A549 (cell line): ENCODE measurements at regions not wholly inside any gene's neighbourhood (a gene's known extent, or its start where the extent isn't known, plus 50 kb on each side); places are given as distances from the start of the nearest gene placed in this dataset.

Experiments used
- EP300 ChIP-seq, 2 experiments: fragments of >200 bp; sonication (Bioruptor Twin); formaldehyde crosslinking; IDR thresholded peaks; 2 replicates in 1 of 2; 3 replicates in 1 of 2; pipeline ENCODE4 v1.6.1; 2016 to 2017
- JUNB ChIP-seq: fragments of >200 bp; sonication (Bioruptor Twin); formaldehyde crosslinking; IDR thresholded peaks from 2 replicates; pipeline ENCODE4 v1.6.1; 2016
- KDM1A ChIP-seq: fragments of 200-600 bp; sonication (generic); IDR thresholded peaks from 2 replicates; pipeline ENCODE4 v1.6.1; 2016; ENCODE audit warnings: low read depth, mild to moderate bottlenecking
- MAFK ChIP-seq: fragments of 450-650 bp; IDR thresholded peaks from 2 replicates; pipeline ENCODE4 v1.6.1; 2014; ENCODE audit not compliant: partially characterized antibody
- POLR2A ChIP-seq: IDR thresholded peaks from 2 replicates; pipeline ENCODE4 v1.6.1; 2012; ENCODE audit warnings: mild to moderate bottlenecking, low read length
- RCOR1 ChIP-seq: fragments of 150-350 bp; IDR thresholded peaks from 2 replicates; pipeline ENCODE4 v1.6.1; 2014; ENCODE audit warnings: antibody characterized with exemption, low read length, low read depth
- SMC3 ChIP-seq: fragments of >200 bp; sonication (Bioruptor Twin); formaldehyde crosslinking; IDR thresholded peaks from 3 replicates; pipeline ENCODE4 v1.6.1; 2018; ENCODE audit warnings: inconsistent platforms
- TF ChIP-seq, protein P1 (sequence below): fragments of >200 bp; sonication (Bioruptor Twin); formaldehyde crosslinking; IDR thresholded peaks from 3 replicates; pipeline ENCODE4 v1.5.1; 2016
- TF ChIP-seq, protein P2 (sequence below): IDR thresholded peaks from 2 replicates; pipeline ENCODE4 v1.6.1; 2012
- TF ChIP-seq, protein P3 (sequence below): fragments of 200-600 bp; sonication (generic); IDR thresholded peaks from 2 replicates; pipeline ENCODE4 v1.6.1; 2016; ENCODE audit warnings: antibody characterized with exemption, mild to moderate bottlenecking, moderate library complexity

DNA sequence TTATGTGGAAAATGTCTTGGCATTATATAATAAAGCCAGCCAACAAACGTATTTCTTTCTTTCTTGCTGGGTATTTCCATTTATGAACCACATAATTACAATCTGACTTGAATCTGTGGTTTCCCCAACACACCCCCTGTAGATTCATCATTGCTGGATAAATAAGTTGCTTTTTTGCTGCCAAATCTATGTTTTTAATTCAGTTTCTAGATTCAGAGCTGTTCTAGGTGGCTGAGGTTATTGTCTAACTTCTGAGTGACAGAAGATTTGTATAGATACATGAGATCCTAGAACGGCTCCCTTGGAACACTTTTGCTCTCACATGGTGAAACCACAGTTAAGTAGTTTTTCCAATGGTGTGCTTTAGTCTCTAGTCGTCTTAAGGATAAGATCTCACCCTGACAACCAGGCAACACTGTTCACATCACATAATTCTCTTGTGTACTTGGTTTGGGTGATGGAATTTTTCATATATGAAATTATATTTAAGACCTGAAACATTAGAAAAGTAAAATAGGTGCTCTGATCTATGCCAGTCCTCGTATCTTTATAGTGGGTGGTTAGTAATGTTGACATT is 239.1 kb downstream of the KLF12 start:
- TF ChIP-seq EP300 (IDR thresholded peaks at IDR 0.05), result no peak
- TF ChIP-seq, protein P1, sequence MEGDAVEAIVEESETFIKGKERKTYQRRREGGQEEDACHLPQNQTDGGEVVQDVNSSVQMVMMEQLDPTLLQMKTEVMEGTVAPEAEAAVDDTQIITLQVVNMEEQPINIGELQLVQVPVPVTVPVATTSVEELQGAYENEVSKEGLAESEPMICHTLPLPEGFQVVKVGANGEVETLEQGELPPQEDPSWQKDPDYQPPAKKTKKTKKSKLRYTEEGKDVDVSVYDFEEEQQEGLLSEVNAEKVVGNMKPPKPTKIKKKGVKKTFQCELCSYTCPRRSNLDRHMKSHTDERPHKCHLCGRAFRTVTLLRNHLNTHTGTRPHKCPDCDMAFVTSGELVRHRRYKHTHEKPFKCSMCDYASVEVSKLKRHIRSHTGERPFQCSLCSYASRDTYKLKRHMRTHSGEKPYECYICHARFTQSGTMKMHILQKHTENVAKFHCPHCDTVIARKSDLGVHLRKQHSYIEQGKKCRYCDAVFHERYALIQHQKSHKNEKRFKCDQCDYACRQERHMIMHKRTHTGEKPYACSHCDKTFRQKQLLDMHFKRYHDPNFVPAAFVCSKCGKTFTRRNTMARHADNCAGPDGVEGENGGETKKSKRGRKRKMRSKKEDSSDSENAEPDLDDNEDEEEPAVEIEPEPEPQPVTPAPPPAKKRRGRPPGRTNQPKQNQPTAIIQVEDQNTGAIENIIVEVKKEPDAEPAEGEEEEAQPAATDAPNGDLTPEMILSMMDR, result no peak
- TF ChIP-seq, protein P2, sequence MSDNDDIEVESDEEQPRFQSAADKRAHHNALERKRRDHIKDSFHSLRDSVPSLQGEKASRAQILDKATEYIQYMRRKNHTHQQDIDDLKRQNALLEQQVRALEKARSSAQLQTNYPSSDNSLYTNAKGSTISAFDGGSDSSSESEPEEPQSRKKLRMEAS, result no peak
- TF ChIP-seq RCOR1, result no peak
- TF ChIP-seq MAFK, result no peak
- no peak for TF ChIP-seq SMC3
- no peak for TF ChIP-seq JUNB
- TF ChIP-seq, protein P3, sequence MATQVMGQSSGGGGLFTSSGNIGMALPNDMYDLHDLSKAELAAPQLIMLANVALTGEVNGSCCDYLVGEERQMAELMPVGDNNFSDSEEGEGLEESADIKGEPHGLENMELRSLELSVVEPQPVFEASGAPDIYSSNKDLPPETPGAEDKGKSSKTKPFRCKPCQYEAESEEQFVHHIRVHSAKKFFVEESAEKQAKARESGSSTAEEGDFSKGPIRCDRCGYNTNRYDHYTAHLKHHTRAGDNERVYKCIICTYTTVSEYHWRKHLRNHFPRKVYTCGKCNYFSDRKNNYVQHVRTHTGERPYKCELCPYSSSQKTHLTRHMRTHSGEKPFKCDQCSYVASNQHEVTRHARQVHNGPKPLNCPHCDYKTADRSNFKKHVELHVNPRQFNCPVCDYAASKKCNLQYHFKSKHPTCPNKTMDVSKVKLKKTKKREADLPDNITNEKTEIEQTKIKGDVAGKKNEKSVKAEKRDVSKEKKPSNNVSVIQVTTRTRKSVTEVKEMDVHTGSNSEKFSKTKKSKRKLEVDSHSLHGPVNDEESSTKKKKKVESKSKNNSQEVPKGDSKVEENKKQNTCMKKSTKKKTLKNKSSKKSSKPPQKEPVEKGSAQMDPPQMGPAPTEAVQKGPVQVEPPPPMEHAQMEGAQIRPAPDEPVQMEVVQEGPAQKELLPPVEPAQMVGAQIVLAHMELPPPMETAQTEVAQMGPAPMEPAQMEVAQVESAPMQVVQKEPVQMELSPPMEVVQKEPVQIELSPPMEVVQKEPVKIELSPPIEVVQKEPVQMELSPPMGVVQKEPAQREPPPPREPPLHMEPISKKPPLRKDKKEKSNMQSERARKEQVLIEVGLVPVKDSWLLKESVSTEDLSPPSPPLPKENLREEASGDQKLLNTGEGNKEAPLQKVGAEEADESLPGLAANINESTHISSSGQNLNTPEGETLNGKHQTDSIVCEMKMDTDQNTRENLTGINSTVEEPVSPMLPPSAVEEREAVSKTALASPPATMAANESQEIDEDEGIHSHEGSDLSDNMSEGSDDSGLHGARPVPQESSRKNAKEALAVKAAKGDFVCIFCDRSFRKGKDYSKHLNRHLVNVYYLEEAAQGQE, result no peak
- TF ChIP-seq POLR2A, result no peak
- TF ChIP-seq KDM1A, result no peak
